ENCODE measurements at regions not wholly inside any gene's neighbourhood (a gene's known extent, or its start where the extent isn't known, plus 50 kb on each side); places are given as distances from the start of the nearest gene placed in this dataset.
"Not testable (repeated sequence)": the region's sequence is repeated elsewhere in the genome, so short reads cannot be mapped to it uniquely, and the experiment has no call there.

- DNase-seq (ENCODE audit: low read depth), result not testable (repeated sequence)
Measured at GRCh38 chr3:56924700-56925099, 123.0 kb upstream of the ARHGEF3 start.

- peak; percentile 18 for DNase-seq (ENCODE audit: low read depth)
Measured at GRCh38 chr3:56923526-56924224, 121.9 kb upstream of the ARHGEF3 start.

GRCh38 chr3:56921573-56922453 lies 120.1 kb upstream of the ARHGEF3 start:
- no peak for DNase-seq (ENCODE audit: low read depth)

- DNase-seq (ENCODE audit: low read depth), result no peak
Measured at GRCh38 chr3:56919797-56920195, 118.0 kb upstream of the ARHGEF3 start.

- DNase-seq (ENCODE audit: low read depth), result no peak
Measured at GRCh38 chr3:56919137-56919796, 117.5 kb upstream of the ARHGEF3 start.

GRCh38 chr3:56918111-56918568 lies 116.4 kb upstream of the ARHGEF3 start:
- DNase-seq (ENCODE audit: low read depth), result no peak

- DNase-seq (ENCODE audit: low read depth), result no peak
Measured at GRCh38 chr3:56917361-56918110, 115.8 kb upstream of the ARHGEF3 start.

- no peak for DNase-seq (ENCODE audit: low read depth)
Measured at GRCh38 chr3:56916716-56917360, 115.1 kb upstream of the ARHGEF3 start.

GRCh38 chr3:56915966-56916586 lies 114.3 kb upstream of the ARHGEF3 start:
- DNase-seq (ENCODE audit: low read depth), result peak; percentile 39

- DNase-seq (ENCODE audit: low read depth), result no peak
Measured at GRCh38 chr3:56914646-56915045, 112.9 kb upstream of the ARHGEF3 start.

GRCh38 chr3:56911363-56911762 lies 109.6 kb upstream of the ARHGEF3 start:
- no peak for DNase-seq (ENCODE audit: low read depth)

GRCh38 chr3:56909349-56909748 lies 107.6 kb upstream of the ARHGEF3 start:
- no peak for DNase-seq (ENCODE audit: low read depth)

- no peak for DNase-seq (ENCODE audit: low read depth)
Measured at GRCh38 chr3:56908004-56908403, 106.3 kb upstream of the ARHGEF3 start.

- no peak for DNase-seq (ENCODE audit: low read depth)
Measured at GRCh38 chr3:56904552-56905215, 102.9 kb upstream of the ARHGEF3 start.

- no peak for DNase-seq (ENCODE audit: low read depth)
Measured at GRCh38 chr3:56903231-56903782, 101.6 kb upstream of the ARHGEF3 start.

GRCh38 chr3:56902468-56903160 lies 100.9 kb upstream of the ARHGEF3 start:
- no peak for DNase-seq (ENCODE audit: low read depth)

- DNase-seq (ENCODE audit: low read depth), result no peak
Measured at GRCh38 chr3:56900801-56901200, 99.1 kb upstream of the ARHGEF3 start.

- no peak for DNase-seq (ENCODE audit: low read depth)
Measured at GRCh38 chr3:56899851-56900250, 98.1 kb upstream of the ARHGEF3 start.

GRCh38 chr3:56899078-56899477 lies 97.3 kb upstream of the ARHGEF3 start:
- no peak for DNase-seq (ENCODE audit: low read depth)

Data from stimulated activated CD8-positive, alpha-beta memory T cell treated with anti-CD3 and anti-CD28 coated beads, Interleukin-15, amount 100 ng/mL, for 1 hour (primary cell).